GM12878 (cell line): ENCODE measurements at regions not wholly inside any gene's neighbourhood (a gene's known extent, or its start where the extent isn't known, plus 50 kb on each side); places are given as distances from the start of the nearest gene placed in this dataset.

Source experiments
- ATAC-seq: fragments of 200-7000 bp; cut with Tn5 transposase; 3 replicates; pipeline ENCODE4 v1.9.1; 2020; ENCODE audit warnings: mild to moderate bottlenecking, moderate library complexity
- BruUV-seq: library from RNA; stranded (reverse); fragments of 400-500 nt; replicated peaks from 2 replicates; lab custom pipeline; 2021; lab: Mats Ljungman, UMichigan
- CTCF ChIA-PET: fragments of 300-600 bp; sonication (Branson Sonifier 250); formaldehyde crosslinking; extraction: SDS; loops from one replicate; lab custom pipeline; 2021; ENCODE audit warnings: inconsistent platforms; lab: Yijun Ruan, JAX
- POLR2A ChIA-PET: fragments of 350-600 bp; formaldehyde crosslinking; extraction: SDS; loops from one replicate; lab custom pipeline; 2021; ENCODE audit warnings: inconsistent platforms; lab: Charles Lee
- RAD21 ChIA-PET: fragments of 300-600 bp; sonication (Branson Sonifier 250); formaldehyde crosslinking; loops from one replicate; lab custom pipeline; 2023; ENCODE audit warnings: antibody characterized with exemption; ENCODE audit not compliant: unreplicated experiment; lab: Charles Lee
- SMC1A ChIA-PET: fragments of 300-600 bp; sonication (Branson Sonifier 250); formaldehyde crosslinking; loops from one replicate; lab custom pipeline; 2023; ENCODE audit not compliant: unreplicated experiment, uncharacterized antibody; lab: Charles Lee
- DNase-seq: peaks from one replicate; pipeline ENCODE4 v3.0.0-alpha.2; 2011; ENCODE audit warnings: low read depth, low spot score
- FAIRE-seq: peaks from 3 replicates; lab custom pipeline; 2011; peaks lifted over from hg19 to GRCh38; lab: Jason Lieb, UNC
- H2AFZ ChIP-seq: 2 replicates; pipeline ENCODE4 v1.6.0; 2011; ENCODE audit warnings: low read depth, low read length, control low read depth; ENCODE audit not compliant: control insufficient read depth
- H3K27ac ChIP-seq: 2 replicates; pipeline ENCODE4 v1.5.1; 2011; ENCODE audit warnings: control low read depth; ENCODE audit not compliant: control insufficient read depth, insufficient read depth
- H3K27me3 ChIP-seq, 2 experiments: replicated peaks in 1 of 2; 2 replicates each; pipeline versions ENCODE4 v1.6.0 to v1.6.1; 2011; ENCODE audit warnings: low read length in 1 of 2; ENCODE audit not compliant: control insufficient read depth in 2 of 2, insufficient read depth in 2 of 2
- H3K36me3 ChIP-seq, 2 experiments: 2 replicates each; pipeline ENCODE4 v1.5.1; 2011; ENCODE audit warnings: low read length in 1 of 2; ENCODE audit not compliant: control insufficient read depth in 2 of 2, insufficient read depth in 2 of 2
- H3K4me1 ChIP-seq: 2 replicates; pipeline ENCODE4 v1.6.1; 2011; ENCODE audit warnings: mild to moderate bottlenecking, low read length, moderate library complexity, mixed read lengths; ENCODE audit not compliant: control insufficient read depth, insufficient read depth
- H3K4me2 ChIP-seq: 2 replicates; pipeline ENCODE4 v1.6.0; 2011; ENCODE audit warnings: control low read depth; ENCODE audit not compliant: control insufficient read depth, insufficient read depth
- H3K4me3 ChIP-seq: fragments of 200-600 bp; sonication (generic); 2 replicates; pipeline ENCODE4 v1.5.1; 2016
- H3K79me2 ChIP-seq: 2 replicates; pipeline ENCODE4 v1.6.0; 2011; ENCODE audit warnings: low read length; ENCODE audit not compliant: control insufficient read depth, insufficient read depth
- H3K9ac ChIP-seq: 2 replicates; pipeline ENCODE4 v1.8.0; 2011; ENCODE audit warnings: low read length, control low read depth, mixed read lengths; ENCODE audit not compliant: control insufficient read depth, insufficient read depth
- H3K9me3 ChIP-seq: replicated peaks from 3 replicates; pipeline ENCODE4 v1.5.1; 2011; ENCODE audit warnings: mild to moderate bottlenecking, low read length; ENCODE audit not compliant: control insufficient read depth, insufficient read depth
- H4K20me1 ChIP-seq: 2 replicates; pipeline ENCODE4 v1.6.0; 2011; ENCODE audit not compliant: control insufficient read depth, insufficient read depth
- BMI1 ChIP-seq: fragments of 450-650 bp; IDR thresholded peaks from 2 replicates; pipeline ENCODE4 v1.6.1; 2016; ENCODE audit warnings: mild to moderate bottlenecking, moderate library complexity, borderline replicate concordance
- CREB1 ChIP-seq: IDR thresholded peaks from 2 replicates; pipeline ENCODE4 v1.6.1; 2012; ENCODE audit warnings: low read depth, mild to moderate bottlenecking, inconsistent platforms
- EGR1 ChIP-seq, 2 experiments: IDR thresholded peaks; 1 replicate in 1 of 2; 2 replicates in 1 of 2; pipeline ENCODE4 v1.6.1; 2011 to 2012; ENCODE audit warnings: low read depth in 2 of 2, low read length in 2 of 2, borderline replicate concordance in 1 of 2, mild to moderate bottlenecking in 1 of 2, moderate library complexity in 1 of 2
- FOXM1 ChIP-seq: IDR thresholded peaks from 2 replicates; pipeline ENCODE4 v1.6.1; 2012; ENCODE audit warnings: low read depth, mild to moderate bottlenecking, inconsistent platforms, low read length, moderate library complexity
- HDAC2 ChIP-seq: fragments of 200-600 bp; sonication (generic); IDR thresholded peaks from 2 replicates; pipeline ENCODE4 v1.6.1; 2017
- HDGF ChIP-seq: fragments of 450-650 bp; IDR thresholded peaks from 2 replicates; pipeline ENCODE4 v1.6.1; 2016; ENCODE audit warnings: antibody characterized with exemption
- MXI1 ChIP-seq: fragments of 150-350 bp; IDR thresholded peaks from 2 replicates; pipeline ENCODE4 v1.6.1; 2011; ENCODE audit warnings: low read depth, mild to moderate bottlenecking, inconsistent platforms, low read length, improper control_type of control experiment
- POLR2AphosphoS2 ChIP-seq: IDR thresholded peaks from 2 replicates; pipeline ENCODE4 v1.6.1; 2011; ENCODE audit warnings: low read depth, mild to moderate bottlenecking, low read length, improper control_type of control experiment, moderate library complexity
- SPI1 ChIP-seq: IDR thresholded peaks from 2 replicates; pipeline ENCODE4 v1.6.1; 2011; ENCODE audit warnings: low read depth, mild to moderate bottlenecking, low read length, moderate library complexity, borderline replicate concordance; ENCODE audit not compliant: insufficient read depth
- ZBED1 ChIP-seq: IDR thresholded peaks from 2 replicates; pipeline ENCODE4 v1.6.1; 2016; ENCODE audit warnings: borderline replicate concordance
- WGBS: methylation state at CpG from one replicate; pipeline ENCODE4 v1.1.6; 2016; ENCODE audit warnings: low lambda C conversion rate; ENCODE audit not compliant: insufficient replicate concordance, insufficient coverage; ENCODE audit errors: missing lambda C conversion rate; 5-methylcytosine and 5-hydroxymethylcytosine counted together
- in situ Hi-C: fragments of 300-500 bp; cut with MboI; formaldehyde crosslinking; loops from 9 replicates; pipeline ENCODE4 v1.14.3; 2018; ENCODE audit warnings: mixed read lengths
- intact Hi-C: fragments of 100-400 bp; cut with micrococcal nuclease; formaldehyde crosslinking; loops from one replicate; pipeline ENCODE4 v1.14.2; 2022; ENCODE audit not compliant: unreplicated experiment
- TF ChIP-seq, protein P1 (sequence below): fragments of 450-650 bp; IDR thresholded peaks from 2 replicates; pipeline ENCODE4 v1.6.1; 2017; ENCODE audit warnings: mild to moderate bottlenecking
- TF ChIP-seq, protein P2 (sequence below): IDR thresholded peaks from 2 replicates; pipeline ENCODE4 v1.6.1; 2012; ENCODE audit warnings: low read depth, low read length, improper control_type of control experiment
- TF ChIP-seq, protein P3 (sequence below): fragments of 450-650 bp; formaldehyde crosslinking; IDR thresholded peaks from 2 replicates; pipeline ENCODE4 v1.4.0; 2022; ENCODE audit warnings: mild to moderate bottlenecking, moderate library complexity
- TF ChIP-seq, protein P4 (sequence below): fragments of 450-650 bp; IDR thresholded peaks from 2 replicates; pipeline ENCODE4 v1.6.1; 2016; ENCODE audit warnings: mild to moderate bottlenecking, moderate library complexity, borderline replicate concordance

DNA sequence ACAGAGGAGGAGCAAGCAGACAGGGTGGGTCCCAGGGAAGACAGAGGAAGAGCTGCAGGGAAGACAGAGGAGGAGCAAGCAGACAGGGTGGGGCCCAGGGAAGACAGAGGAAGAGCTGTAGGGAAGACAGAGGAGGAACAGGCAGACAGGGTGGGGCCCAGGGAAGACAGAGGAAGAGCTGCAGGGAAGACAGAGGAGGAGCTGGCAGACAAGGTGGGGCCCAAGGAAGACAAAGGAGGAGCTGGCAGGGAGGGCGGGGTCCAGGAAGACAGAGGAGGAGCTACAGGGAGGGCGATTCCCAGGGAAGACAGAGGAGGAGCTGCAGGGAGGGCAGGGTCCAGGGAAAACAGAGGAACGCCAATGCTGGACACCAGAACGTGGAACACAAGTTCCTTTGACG, 66.5 kb downstream of the PLXNA1 start:
- Histone ChIP-seq H3K27me3 (no peaks in the 10 kb centered on the region), H4K20me1 (no peaks in the 10 kb centered on the region), H2AFZ (no peak overlapping the region), H3K4me3 (no peak overlapping the region), H3K9me3 (peaks cover 4% of the 10 kb centered on the region; the same call in 2 of the 3 replicates), H3K4me2 (no peak overlapping the region), H3K79me2 (no peaks in the 10 kb centered on the region), H3K4me1 (no peaks in the 10 kb centered on the region), H3K36me3 (no peaks in the 10 kb centered on the region), H3K9ac (no peak overlapping the region), H3K27ac (no peak overlapping the region)
- RAD21 ChIA-PET = no interaction called here
- intact Hi-C loops = no loop called here
- DNase-seq (no peak), ATAC-seq (no peak), FAIRE-seq (no peak)
- SMC1A ChIA-PET = no interaction called here
- TF ChIP-seq, protein P1, sequence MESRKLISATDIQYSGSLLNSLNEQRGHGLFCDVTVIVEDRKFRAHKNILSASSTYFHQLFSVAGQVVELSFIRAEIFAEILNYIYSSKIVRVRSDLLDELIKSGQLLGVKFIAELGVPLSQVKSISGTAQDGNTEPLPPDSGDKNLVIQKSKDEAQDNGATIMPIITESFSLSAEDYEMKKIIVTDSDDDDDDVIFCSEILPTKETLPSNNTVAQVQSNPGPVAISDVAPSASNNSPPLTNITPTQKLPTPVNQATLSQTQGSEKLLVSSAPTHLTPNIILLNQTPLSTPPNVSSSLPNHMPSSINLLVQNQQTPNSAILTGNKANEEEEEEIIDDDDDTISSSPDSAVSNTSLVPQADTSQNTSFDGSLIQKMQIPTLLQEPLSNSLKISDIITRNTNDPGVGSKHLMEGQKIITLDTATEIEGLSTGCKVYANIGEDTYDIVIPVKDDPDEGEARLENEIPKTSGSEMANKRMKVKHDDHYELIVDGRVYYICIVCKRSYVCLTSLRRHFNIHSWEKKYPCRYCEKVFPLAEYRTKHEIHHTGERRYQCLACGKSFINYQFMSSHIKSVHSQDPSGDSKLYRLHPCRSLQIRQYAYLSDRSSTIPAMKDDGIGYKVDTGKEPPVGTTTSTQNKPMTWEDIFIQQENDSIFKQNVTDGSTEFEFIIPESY = no peak
- TF ChIP-seq FOXM1 (no peak), HDGF (no peak), BMI1 (no peak), MXI1 (no peak), CREB1 (no peak), SPI1 (no peak), EGR1 (IDR thresholded peaks at IDR 0.05; ENCODE audit: borderline replicate concordance in 1 of 2, low read depth in 2 of 2, low read length in 2 of 2) (no peak), ZBED1 (no peak), POLR2AphosphoS2 (no peak), HDAC2 (no peak)
- TF ChIP-seq, protein P2, sequence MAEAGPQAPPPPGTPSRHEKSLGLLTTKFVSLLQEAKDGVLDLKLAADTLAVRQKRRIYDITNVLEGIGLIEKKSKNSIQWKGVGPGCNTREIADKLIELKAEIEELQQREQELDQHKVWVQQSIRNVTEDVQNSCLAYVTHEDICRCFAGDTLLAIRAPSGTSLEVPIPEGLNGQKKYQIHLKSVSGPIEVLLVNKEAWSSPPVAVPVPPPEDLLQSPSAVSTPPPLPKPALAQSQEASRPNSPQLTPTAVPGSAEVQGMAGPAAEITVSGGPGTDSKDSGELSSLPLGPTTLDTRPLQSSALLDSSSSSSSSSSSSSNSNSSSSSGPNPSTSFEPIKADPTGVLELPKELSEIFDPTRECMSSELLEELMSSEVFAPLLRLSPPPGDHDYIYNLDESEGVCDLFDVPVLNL = no peak
- TF ChIP-seq, protein P3, sequence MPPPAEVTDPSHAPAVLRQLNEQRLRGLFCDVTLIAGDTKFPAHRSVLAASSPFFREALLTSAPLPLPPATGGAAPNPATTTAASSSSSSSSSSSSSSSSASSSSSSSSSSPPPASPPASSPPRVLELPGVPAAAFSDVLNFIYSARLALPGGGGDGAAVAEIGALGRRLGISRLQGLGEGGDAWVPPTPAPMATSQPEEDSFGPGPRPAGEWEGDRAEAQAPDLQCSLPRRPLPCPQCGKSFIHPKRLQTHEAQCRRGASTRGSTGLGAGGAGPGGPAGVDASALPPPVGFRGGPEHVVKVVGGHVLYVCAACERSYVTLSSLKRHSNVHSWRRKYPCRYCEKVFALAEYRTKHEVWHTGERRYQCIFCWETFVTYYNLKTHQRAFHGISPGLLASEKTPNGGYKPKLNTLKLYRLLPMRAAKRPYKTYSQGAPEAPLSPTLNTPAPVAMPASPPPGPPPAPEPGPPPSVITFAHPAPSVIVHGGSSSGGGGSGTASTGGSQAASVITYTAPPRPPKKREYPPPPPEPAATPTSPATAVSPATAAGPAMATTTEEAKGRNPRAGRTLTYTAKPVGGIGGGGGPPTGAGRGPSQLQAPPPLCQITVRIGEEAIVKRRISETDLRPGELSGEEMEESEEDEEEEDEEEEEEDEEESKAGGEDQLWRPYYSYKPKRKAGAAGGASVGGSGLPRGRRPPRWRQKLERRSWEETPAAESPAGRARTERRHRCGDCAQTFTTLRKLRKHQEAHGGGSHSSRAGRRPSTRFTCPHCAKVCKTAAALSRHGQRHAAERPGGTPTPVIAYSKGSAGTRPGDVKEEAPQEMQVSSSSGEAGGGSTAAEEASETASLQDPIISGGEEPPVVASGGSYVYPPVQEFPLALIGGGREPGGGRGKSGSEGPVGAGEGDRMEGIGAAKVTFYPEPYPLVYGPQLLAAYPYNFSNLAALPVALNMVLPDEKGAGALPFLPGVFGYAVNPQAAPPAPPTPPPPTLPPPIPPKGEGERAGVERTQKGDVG (CRISPR knock-in tag) = no peak
- TF ChIP-seq, protein P4, sequence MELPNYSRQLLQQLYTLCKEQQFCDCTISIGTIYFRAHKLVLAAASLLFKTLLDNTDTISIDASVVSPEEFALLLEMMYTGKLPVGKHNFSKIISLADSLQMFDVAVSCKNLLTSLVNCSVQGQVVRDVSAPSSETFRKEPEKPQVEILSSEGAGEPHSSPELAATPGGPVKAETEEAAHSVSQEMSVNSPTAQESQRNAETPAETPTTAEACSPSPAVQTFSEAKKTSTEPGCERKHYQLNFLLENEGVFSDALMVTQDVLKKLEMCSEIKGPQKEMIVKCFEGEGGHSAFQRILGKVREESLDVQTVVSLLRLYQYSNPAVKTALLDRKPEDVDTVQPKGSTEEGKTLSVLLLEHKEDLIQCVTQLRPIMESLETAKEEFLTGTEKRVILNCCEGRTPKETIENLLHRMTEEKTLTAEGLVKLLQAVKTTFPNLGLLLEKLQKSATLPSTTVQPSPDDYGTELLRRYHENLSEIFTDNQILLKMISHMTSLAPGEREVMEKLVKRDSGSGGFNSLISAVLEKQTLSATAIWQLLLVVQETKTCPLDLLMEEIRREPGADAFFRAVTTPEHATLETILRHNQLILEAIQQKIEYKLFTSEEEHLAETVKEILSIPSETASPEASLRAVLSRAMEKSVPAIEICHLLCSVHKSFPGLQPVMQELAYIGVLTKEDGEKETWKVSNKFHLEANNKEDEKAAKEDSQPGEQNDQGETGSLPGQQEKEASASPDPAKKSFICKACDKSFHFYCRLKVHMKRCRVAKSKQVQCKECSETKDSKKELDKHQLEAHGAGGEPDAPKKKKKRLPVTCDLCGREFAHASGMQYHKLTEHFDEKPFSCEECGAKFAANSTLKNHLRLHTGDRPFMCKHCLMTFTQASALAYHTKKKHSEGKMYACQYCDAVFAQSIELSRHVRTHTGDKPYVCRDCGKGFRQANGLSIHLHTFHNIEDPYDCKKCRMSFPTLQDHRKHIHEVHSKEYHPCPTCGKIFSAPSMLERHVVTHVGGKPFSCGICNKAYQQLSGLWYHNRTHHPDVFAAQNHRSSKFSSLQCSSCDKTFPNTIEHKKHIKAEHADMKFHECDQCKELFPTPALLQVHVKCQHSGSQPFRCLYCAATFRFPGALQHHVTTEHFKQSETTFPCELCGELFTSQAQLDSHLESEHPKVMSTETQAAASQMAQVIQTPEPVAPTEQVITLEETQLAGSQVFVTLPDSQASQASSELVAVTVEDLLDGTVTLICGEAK = no peak
- CTCF ChIA-PET = no interaction called here
- WGBS = 0% methylated on average over 4 of the region's 5 CpGs
- POLR2A ChIA-PET = no interaction called here
- in situ Hi-C loops = no loop called here
- BruUV-seq = no TSS peak
